Myocyte (in vitro differentiated cells): ENCODE measurements at regions not wholly inside any gene's neighbourhood (a gene's known extent, or its start where the extent isn't known, plus 50 kb on each side); places are given as distances from the start of the nearest gene placed in this dataset.

Source experiments
- DNase-seq: peaks from one replicate; pipeline ENCODE4 v3.0.0-alpha.2; 2012; ENCODE audit warnings: low read depth

GRCh38 chr5:117954331-117954730, 1034.0 kb downstream of the DTWD2 start:
- DNase-seq, result no peak

- no peak for DNase-seq
Observed at GRCh38 chr5:117953272-117953671, 1035.1 kb downstream of the DTWD2 start.

- no peak for DNase-seq
Observed at GRCh38 chr5:117947836-117948235, 1040.5 kb downstream of the DTWD2 start.

GRCh38 chr5:117947121-117947520, 1041.2 kb downstream of the DTWD2 start:
- DNase-seq, result no peak

- no peak for DNase-seq
Observed at GRCh38 chr5:117945258-117945657, 1043.1 kb downstream of the DTWD2 start.

- no peak for DNase-seq
Observed at GRCh38 chr5:117943541-117943940, 1044.8 kb downstream of the DTWD2 start.

GRCh38 chr5:117942861-117943519, 1045.4 kb downstream of the DTWD2 start:
- DNase-seq, result no peak

- no peak for DNase-seq
Observed at GRCh38 chr5:117893211-117893610, 1095.1 kb downstream of the DTWD2 start.

GRCh38 chr5:117892360-117892759, 1096.0 kb downstream of the DTWD2 start:
- DNase-seq, result no peak

- DNase-seq, result peak; percentile 5
Observed at GRCh38 chr5:117889596-117889995, 1098.8 kb downstream of the DTWD2 start.

- DNase-seq, result peak; percentile 19
Observed at GRCh38 chr5:117888688-117889087, 1099.7 kb downstream of the DTWD2 start.

GRCh38 chr5:117881426-117882230, 1106.7 kb downstream of the DTWD2 start:
- no peak for DNase-seq

GRCh38 chr5:117880932-117881331, 1107.4 kb downstream of the DTWD2 start:
- no peak for DNase-seq

GRCh38 chr5:117877731-117878130, 1110.6 kb downstream of the DTWD2 start:
- DNase-seq, result no peak

GRCh38 chr5:117872798-117873368, 1115.5 kb downstream of the DTWD2 start:
- DNase-seq, result peak; percentile 76

GRCh38 chr5:117869596-117869995, 1118.8 kb downstream of the DTWD2 start:
- no peak for DNase-seq

GRCh38 chr5:117863586-117864296, 1124.6 kb downstream of the DTWD2 start:
- DNase-seq, result no peak

- DNase-seq, result no peak
Observed at GRCh38 chr5:117860550-117860949, 1127.8 kb downstream of the DTWD2 start.

GRCh38 chr5:117859176-117859575, 1129.2 kb downstream of the DTWD2 start:
- no peak for DNase-seq

GRCh38 chr5:117856713-117857112, 1131.6 kb downstream of the DTWD2 start:
- DNase-seq, result no peak

GRCh38 chr5:117837786-117838185, 1150.6 kb downstream of the DTWD2 start:
- DNase-seq, result no peak

GRCh38 chr5:117833691-117834090, 1154.7 kb downstream of the DTWD2 start:
- DNase-seq, result no peak
